SU-DHL-6 (cell line): ENCODE measurements at regions not wholly inside any gene's neighbourhood (a gene's known extent, or its start where the extent isn't known, plus 50 kb on each side); places are given as distances from the start of the nearest gene placed in this dataset.

ENCODE experiments used
- H2AFZ ChIP-seq: fragments of 200-600 bp; sonication (generic); 2 replicates; pipeline ENCODE4 v1.6.1; 2014; ENCODE audit warnings: low read depth, mild to moderate bottlenecking, moderate library complexity, mixed read lengths, antibody characterized with exemption, low read length; ENCODE audit not compliant: severe bottlenecking
- H3F3A ChIP-seq: fragments of 200-600 bp; shearing (Covaris generic); 2 replicates; pipeline ENCODE4 v1.6.0; 2016; ENCODE audit warnings: antibody characterized with exemption, mild to moderate bottlenecking; ENCODE audit not compliant: insufficient read depth
- H3K27ac ChIP-seq: fragments of 200-600 bp; sonication (generic); 2 replicates; pipeline ENCODE4 v1.5.1; 2016; ENCODE audit warnings: low read depth, mild to moderate bottlenecking, low read length, moderate library complexity, mixed read lengths
- H3K27me3 ChIP-seq: fragments of 200-600 bp; sonication (generic), shearing (Covaris generic); 2 replicates; pipeline ENCODE4 v1.6.0; 2014; ENCODE audit warnings: mild to moderate bottlenecking, low read length
- H3K36me3 ChIP-seq: fragments of 200-600 bp; sonication (generic); 2 replicates; pipeline ENCODE4 v1.6.1; 2014; ENCODE audit warnings: mild to moderate bottlenecking, low read length, mixed read lengths
- H3K4me2 ChIP-seq: fragments of 300-600, 200-600 bp; shearing (Covaris generic), sonication (generic); 2 replicates; pipeline ENCODE4 v1.6.0; 2014; ENCODE audit warnings: low read length, low read depth, mild to moderate bottlenecking; ENCODE audit not compliant: poor library complexity, severe bottlenecking
- H3K4me3 ChIP-seq: fragments of 200-600 bp; sonication (generic); 2 replicates; pipeline ENCODE4 v1.5.1; 2014; ENCODE audit warnings: antibody characterized with exemption, low read length, mild to moderate bottlenecking, mixed read lengths; ENCODE audit not compliant: insufficient read depth, poor library complexity, severe bottlenecking
- H3K79me2 ChIP-seq: fragments of 200-600 bp; sonication (generic); 2 replicates; pipeline ENCODE4 v1.6.1; 2014; ENCODE audit warnings: mild to moderate bottlenecking, low read length, moderate library complexity; ENCODE audit not compliant: insufficient read depth
- H3K9ac ChIP-seq: fragments of 200-600 bp; sonication (generic); 2 replicates; pipeline ENCODE4 v1.7.0; 2014; ENCODE audit warnings: mild to moderate bottlenecking, low read length
- H3K9me2 ChIP-seq: fragments of 200-600 bp; sonication (generic); replicated peaks from 2 replicates; pipeline ENCODE4 v1.6.1; 2014; ENCODE audit warnings: low read length; ENCODE audit not compliant: insufficient read depth
- H3K9me3 ChIP-seq: fragments of 200-600 bp; sonication (generic); 2 replicates; pipeline ENCODE4 v1.6.1; 2014; ENCODE audit warnings: low read length, mixed read lengths; ENCODE audit not compliant: insufficient read depth
- H4K20me1 ChIP-seq: fragments of 200-600 bp; sonication (generic); 2 replicates; pipeline ENCODE4 v1.6.1; 2014; ENCODE audit warnings: low read depth, mild to moderate bottlenecking, antibody characterized with exemption, low read length, moderate library complexity, mixed read lengths
- CTCF ChIP-seq: fragments of 200-600 bp; sonication (generic); IDR thresholded peaks from one replicate; pipeline ENCODE4 v1.5.1; 2017; ENCODE audit warnings: antibody characterized with exemption, mild to moderate bottlenecking, low read length, moderate library complexity; ENCODE audit not compliant: insufficient read depth, poor library complexity, severe bottlenecking
- EZH2phosphoT487 ChIP-seq: fragments of 200-600 bp; sonication (generic), shearing (Covaris generic); conservative IDR thresholded peaks from 2 replicates; pipeline ENCODE4 v1.6.1; 2018; ENCODE audit warnings: mild to moderate bottlenecking, antibody characterized with exemption, low read length, moderate library complexity, mixed read lengths

- Histone ChIP-seq H3K9ac (no peak overlapping the region), H3K36me3 (no peaks in the 10 kb centered on the region), H3K27me3 (no peaks in the 10 kb centered on the region; the same call in 1 of the 2 replicates), H4K20me1 (no peaks in the 10 kb centered on the region), H3K4me2 (no peak overlapping the region), H3K9me2 (no peaks in the 10 kb centered on the region), H3K79me2 (no peaks in the 10 kb centered on the region), H3K4me3 (no peak overlapping the region), H3F3A (no peaks in the 10 kb centered on the region), H2AFZ (no peak overlapping the region), H3K9me3 (no peaks in the 10 kb centered on the region), H3K27ac (no peak overlapping the region)
- no peak for TF ChIP-seq EZH2phosphoT487
- no peak for TF ChIP-seq CTCF
These were observed 152.9 kb downstream of the ARL4C start for GRCh38 chr2:234344012-234344411.

GRCh38 chr2:234343372-234343771 is 153.5 kb downstream of the ARL4C start:
- Histone ChIP-seq H4K20me1 (no peaks in the 10 kb centered on the region), H3K9ac (no peak overlapping the region), H3F3A (no peaks in the 10 kb centered on the region), H3K79me2 (no peaks in the 10 kb centered on the region), H3K27me3 (no peaks in the 10 kb centered on the region; the same call in 1 of the 2 replicates), H3K9me3 (no peaks in the 10 kb centered on the region), H3K27ac (no peak overlapping the region), H3K4me3 (no peak overlapping the region), H2AFZ (no peak overlapping the region), H3K4me2 (no peak overlapping the region), H3K9me2 (no peaks in the 10 kb centered on the region), H3K36me3 (no peaks in the 10 kb centered on the region)
- no peak for TF ChIP-seq CTCF
- TF ChIP-seq EZH2phosphoT487: no peak

- H3K27ac ChIP-seq: no peak overlapping the region
- H3K79me2 ChIP-seq: no peaks in the 10 kb centered on the region
- H3K9ac ChIP-seq: no peak overlapping the region
- no peak for TF ChIP-seq CTCF
- no peak for TF ChIP-seq EZH2phosphoT487
- H3K4me3 ChIP-seq: no peak overlapping the region
- H3K9me2 ChIP-seq: no peaks in the 10 kb centered on the region
- no peaks in the 10 kb centered on the region for H4K20me1 ChIP-seq
- no peak overlapping the region for H2AFZ ChIP-seq
- no peaks in the 10 kb centered on the region for H3K36me3 ChIP-seq
- H3K27me3 ChIP-seq: no peaks in the 10 kb centered on the region; the same call in 1 of the 2 replicates
- H3K4me2 ChIP-seq: no peak overlapping the region
- no peaks in the 10 kb centered on the region for H3K9me3 ChIP-seq
- H3F3A ChIP-seq: no peaks in the 10 kb centered on the region
These were observed 155.4 kb downstream of the ARL4C start for GRCh38 chr2:234341306-234341985.
